GM18517 (cell line): ENCODE measurements at regions not wholly inside any gene's neighbourhood (a gene's known extent, or its start where the extent isn't known, plus 50 kb on each side); places are given as distances from the start of the nearest gene placed in this dataset.
A peak's percentile ranks its signal among the peaks of the same experiment; 100 is the strongest.

ENCODE experiments used
- ATAC-seq: cut with Tn5 transposase; IDR thresholded peaks from one replicate; pipeline ENCODE4 v1.9.1; 2021; ENCODE audit warnings: mild to moderate bottlenecking, moderate library complexity; ENCODE audit not compliant: unreplicated experiment

DNA sequence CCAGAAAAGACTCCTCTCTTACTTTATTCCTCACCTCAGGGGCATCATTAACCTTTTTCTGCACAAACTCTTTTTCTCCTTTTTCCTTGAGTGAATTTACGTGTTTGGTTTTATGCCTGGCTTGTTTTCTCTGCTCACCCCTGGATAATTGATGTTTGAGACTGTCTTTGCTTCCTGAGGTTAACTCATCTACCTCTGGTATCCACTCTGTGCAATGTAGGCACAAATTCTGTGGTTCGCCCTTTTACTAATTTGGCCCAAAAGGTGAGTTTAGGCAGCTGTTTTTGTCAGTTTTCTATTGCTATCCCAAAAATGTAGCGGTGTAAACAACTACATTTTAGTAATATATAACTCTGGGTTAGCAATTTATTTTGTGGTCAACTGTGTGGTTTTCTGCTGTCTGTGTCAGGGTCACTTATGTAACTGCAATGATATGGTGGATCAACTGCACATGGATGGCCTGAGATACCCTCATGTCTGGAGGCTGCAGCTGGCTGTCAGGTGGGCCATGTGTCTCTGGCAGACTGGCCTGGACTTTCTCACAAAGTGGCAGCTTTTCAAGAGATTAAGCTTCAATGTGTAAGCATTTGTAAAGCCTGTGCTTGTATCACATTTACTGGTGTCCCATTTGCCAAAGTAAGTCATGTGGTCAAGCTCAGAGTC is 329.7 kb downstream of the FSIP2 start:
- ATAC-seq = peak; percentile 56

- ATAC-seq = no peak
Observed at GRCh38 chr2:186069676-186070075, 331.1 kb downstream of the FSIP2 start.

GRCh38 chr2:186085226-186085625 is 346.6 kb downstream of the FSIP2 start:
- no peak for ATAC-seq

DNA sequence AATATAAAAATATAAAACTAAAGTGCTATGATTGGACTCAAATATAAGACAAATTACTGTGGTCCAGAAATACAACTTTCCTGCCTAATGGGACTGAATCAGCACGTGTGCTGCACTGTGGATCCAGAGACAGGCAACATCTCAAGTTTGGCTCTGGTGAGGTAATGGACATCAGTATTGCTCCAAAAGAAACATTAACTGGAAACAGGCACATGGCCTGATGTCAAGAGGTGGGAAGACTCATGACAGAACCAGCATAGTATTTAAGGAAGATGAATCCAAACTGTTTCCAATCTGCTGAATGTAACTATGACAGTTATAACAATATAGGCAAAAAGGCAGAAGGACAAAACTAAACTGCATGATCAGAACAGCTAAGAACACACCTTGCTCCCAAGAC is 354.6 kb downstream of the FSIP2 start:
- no peak for ATAC-seq

DNA sequence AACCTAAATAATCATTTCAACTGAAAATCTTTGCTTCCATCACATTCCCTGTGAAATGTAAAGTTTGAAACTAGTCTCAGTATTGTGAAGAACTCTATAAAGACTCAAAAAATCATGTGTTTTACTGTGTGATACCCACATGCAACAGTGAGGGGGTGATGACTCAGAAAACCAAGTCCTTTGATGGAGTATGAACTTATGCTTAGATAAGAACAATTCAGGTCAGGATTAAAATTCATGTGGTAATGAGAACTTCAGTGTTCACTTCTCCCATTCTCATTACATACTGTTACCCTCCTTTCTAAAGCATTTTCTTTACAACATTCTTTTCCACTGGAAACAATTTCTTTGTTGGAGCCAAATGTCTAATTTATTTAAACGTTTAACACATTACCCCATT is 360.2 kb downstream of the FSIP2 start:
- ATAC-seq = no peak

- ATAC-seq = no peak
Observed at GRCh38 chr2:186099826-186100225, 361.2 kb downstream of the FSIP2 start.

- no peak for ATAC-seq
Observed at GRCh38 chr2:186100636-186101035, 362.0 kb downstream of the FSIP2 start.

- ATAC-seq = no peak
Observed at GRCh38 chr2:186101616-186102015, 363.0 kb downstream of the FSIP2 start.

DNA sequence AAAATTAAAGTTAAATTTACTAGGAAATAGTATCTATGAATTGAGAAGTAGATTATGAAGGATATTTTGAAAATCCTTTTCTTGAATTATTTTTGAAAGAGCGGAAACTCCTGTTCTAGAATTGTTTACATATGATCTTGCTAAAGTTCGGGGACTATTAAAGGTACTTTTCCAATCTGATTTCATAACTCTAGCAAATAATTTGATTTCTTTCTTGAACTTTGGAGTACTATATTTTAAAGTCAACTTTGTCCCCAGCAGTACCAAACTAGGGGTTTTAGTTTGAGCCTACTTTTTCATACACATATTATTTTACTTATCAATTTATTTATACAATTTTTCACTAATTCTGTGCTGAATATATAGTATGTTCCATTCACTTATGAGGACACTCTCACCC is 364.7 kb downstream of the FSIP2 start:
- no peak for ATAC-seq

- no peak for ATAC-seq
Observed at GRCh38 chr2:186105016-186105724, 366.6 kb downstream of the FSIP2 start.

GRCh38 chr2:186108470-186108869 is 369.9 kb downstream of the FSIP2 start:
- no peak for ATAC-seq

GRCh38 chr2:186113284-186113683 is 372.8 kb upstream of the ZC3H15 start:
- ATAC-seq = no peak

- ATAC-seq = no peak
Observed at GRCh38 chr2:186125156-186125555, 360.9 kb upstream of the ZC3H15 start.

DNA sequence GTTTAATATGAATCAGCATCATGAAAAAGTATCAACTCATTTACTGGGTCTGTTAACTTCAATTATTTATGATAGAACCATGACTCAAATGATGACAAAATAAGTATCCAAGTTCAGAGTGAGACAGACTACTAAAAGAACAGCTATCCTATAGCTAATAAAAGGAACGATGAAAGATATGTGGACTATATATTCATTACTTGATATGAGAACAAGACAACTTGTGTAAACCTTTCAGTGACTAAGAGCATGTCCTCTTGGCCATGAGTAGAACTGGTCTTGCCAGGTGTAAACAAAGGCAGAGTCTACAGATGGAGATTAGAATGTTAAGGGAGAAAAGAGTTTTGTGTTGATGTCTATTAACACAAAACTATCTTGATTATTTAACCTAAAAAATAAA is 360.4 kb upstream of the ZC3H15 start:
- ATAC-seq = no peak

DNA sequence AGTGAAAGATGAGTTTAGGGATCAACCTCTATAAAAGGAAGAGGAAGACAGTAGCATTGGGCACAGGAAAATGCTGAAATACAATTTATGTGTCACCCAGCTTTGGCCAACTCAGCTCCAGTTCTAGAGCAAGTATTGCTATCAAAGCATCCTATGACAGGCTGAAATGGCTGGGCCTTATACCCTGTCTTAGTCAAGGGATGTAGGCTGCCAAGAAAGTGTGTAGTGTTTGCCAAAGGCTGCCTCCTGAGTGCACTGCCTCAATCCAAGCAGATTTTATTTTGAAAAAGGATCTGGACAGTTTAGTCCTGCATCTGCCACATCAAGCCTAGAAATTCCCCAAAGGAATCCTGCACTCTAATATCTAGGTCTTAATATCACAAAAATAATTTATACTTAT is 359.9 kb upstream of the ZC3H15 start:
- no peak for ATAC-seq

GRCh38 chr2:186129767-186130581 is 356.1 kb upstream of the ZC3H15 start:
- ATAC-seq = no peak

DNA sequence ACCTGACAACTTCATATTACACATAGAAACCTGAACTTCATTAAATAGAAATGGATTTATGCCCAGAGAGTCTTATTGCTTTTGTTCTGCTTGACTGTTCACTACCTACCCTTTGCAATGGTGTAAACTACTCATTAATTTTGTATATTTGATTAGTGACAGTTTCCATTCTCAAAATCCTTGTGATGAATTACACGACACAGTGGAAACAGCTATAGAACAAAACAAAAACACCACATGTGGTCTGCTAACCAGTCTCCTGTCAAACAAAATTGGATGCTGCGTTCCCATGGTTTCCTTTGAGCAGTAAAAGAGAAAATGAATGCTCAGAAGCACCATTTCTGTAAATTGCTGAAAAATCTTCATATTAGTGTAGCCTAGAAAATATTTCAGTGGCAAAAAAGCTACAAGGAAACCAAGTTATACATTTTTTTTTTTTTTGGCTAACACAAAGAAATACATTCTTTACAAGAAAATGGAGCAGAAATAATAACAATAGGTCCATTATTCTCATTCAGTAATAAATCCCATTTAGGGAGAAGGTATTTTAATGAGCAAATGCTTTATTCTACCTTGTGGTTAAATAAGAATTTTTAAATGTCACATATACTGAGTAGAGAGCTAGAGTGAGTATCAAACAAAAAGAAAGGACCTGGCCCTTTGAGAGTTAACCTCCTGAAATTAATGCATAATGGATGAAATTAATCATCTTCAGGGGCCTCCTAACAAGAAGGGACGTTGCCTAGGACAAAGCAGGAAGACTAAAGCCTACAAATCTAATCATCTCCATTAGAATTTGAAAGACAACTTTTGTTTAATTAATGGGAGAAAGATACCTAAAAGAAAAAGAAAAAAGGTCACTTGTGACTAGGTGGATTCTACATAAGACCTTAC is 355.1 kb upstream of the ZC3H15 start:
- no peak for ATAC-seq

DNA sequence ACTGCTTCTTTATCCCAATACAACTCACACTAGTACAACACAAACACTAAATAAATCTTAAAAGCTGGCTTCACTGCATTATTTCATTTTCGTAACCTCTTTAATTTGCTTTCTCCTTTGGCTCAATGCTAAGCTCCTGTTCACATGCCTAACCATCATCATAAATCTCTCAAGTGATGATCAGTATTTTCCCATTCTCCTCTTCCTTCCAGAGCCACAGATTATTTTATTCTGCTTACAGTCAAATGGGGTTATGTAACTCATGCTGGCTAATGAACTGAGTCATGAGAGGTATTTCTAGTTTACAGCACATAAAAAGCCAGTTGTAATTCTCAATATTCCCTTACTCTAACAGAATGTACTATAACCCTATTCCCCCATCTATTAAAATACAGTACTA is 350.4 kb upstream of the ZC3H15 start:
- ATAC-seq = no peak

DNA sequence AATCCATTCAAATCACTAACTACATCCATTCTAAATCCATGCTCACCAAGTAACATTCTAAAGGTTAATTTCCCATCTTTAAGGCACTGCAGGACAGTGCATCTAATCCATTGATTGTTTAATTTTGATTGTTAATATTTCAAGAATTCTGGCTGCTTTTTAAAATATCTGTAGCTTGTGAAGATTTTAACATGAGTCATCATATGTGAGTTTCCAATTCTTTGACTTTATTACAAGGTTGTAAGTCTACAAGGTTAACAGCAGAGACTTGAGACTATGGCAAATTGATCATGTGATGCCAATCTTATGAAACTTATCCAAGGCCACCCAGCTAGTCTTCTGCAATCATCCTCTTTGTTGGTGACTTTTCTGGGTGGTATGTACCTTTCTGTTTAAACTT is 349.2 kb upstream of the ZC3H15 start:
- ATAC-seq = no peak

- no peak for ATAC-seq
Observed at GRCh38 chr2:186138845-186139244, 347.2 kb upstream of the ZC3H15 start.

- no peak for ATAC-seq
Observed at GRCh38 chr2:186159101-186159500, 327.0 kb upstream of the ZC3H15 start.
